ENCODE measurements at regions not wholly inside any gene's neighbourhood (a gene's known extent, or its start where the extent isn't known, plus 50 kb on each side); places are given as distances from the start of the nearest gene placed in this dataset.
A peak's percentile ranks its signal among the peaks of the same experiment; 100 is the strongest.

- Mint-ChIP-seq H3K27me3 (no peaks in the 10 kb centered on the region), H3K27ac (peak overlapping the region in 5 of 7 donors; percentile 19 to 70 (median 51)), H3K9me3 (peaks cover 0 to 21% (median 15%) of the 10 kb centered on the region in 8 donors), H3K36me3 (peaks cover 11 to 24% of the 10 kb centered on the region in 2 donors), H3K4me1 (peaks cover 19 to 36% (median 31%) of the 10 kb centered on the region in 4 donors), H3K4me3 (peak overlapping the region in 2 of 8 donors; percentile 29 to 80)
- H3K36me3 ChIP-seq (ENCODE audit: insufficient read depth, low read length): no peaks in the 10 kb centered on the region
- peaks cover 45% of the 10 kb centered on the region for H3K4me1 ChIP-seq (ENCODE audit: insufficient read depth, low read length)
- no peak overlapping the region for H3K27ac ChIP-seq (ENCODE audit: low read depth, low read length)
- no peaks in the 10 kb centered on the region for H3K27me3 ChIP-seq (ENCODE audit: insufficient read depth, low read length)
- intact Hi-C loops (cut with micrococcal nuclease): no loop called here
- no peak overlapping the region for H3K4me3 ChIP-seq (ENCODE audit: low read length in 2 of 2)
- H3K9me3 ChIP-seq (ENCODE audit: control insufficient read depth in 1 of 2, low read length in 2 of 2): no peaks in the 10 kb centered on the region
- POLR2A ChIA-PET (ENCODE audit: partially characterized antibody): interaction anchor here (1.0 to 2.1 kb wide), 3 partner anchors 8 to 306 kb away, joined by 3 to 13 read pairs (median 4); no protein-coding TSS in a partner anchor
- DNase-seq: no peak
- CTCF ChIA-PET (ENCODE audit: partially characterized antibody): interaction anchor here (1.4 to 1.6 kb wide), 2 partner anchors 47 to 306 kb away, joined by 6 to 7 read pairs; partner anchors contain the start of gene ITGA4
These were observed 171.8 kb downstream of the UBE2E3 start for GRCh38 chr2:181152226-181152625.

GRCh38 chr2:181152701-181153100 is 172.3 kb downstream of the UBE2E3 start:
- no peak overlapping the region for H3K4me3 ChIP-seq (ENCODE audit: low read length in 2 of 2)
- peaks cover 41% of the 10 kb centered on the region for H3K4me1 ChIP-seq (ENCODE audit: insufficient read depth, low read length)
- CTCF ChIA-PET (ENCODE audit: partially characterized antibody): interaction anchor here (0.7 to 1.6 kb wide), 5 partner anchors 11 to 314 kb away, joined by 3 to 7 read pairs (median 5); partner anchors contain the start of gene ITGA4
- DNase-seq: no peak
- no peaks in the 10 kb centered on the region for H3K27me3 ChIP-seq (ENCODE audit: insufficient read depth, low read length)
- peaks cover 0 to 21% (median 15%) of the 10 kb centered on the region in 8 donors for H3K9me3 Mint-ChIP-seq
- peaks cover 19 to 36% (median 30%) of the 10 kb centered on the region in 4 donors for H3K4me1 Mint-ChIP-seq
- no peaks in the 10 kb centered on the region for H3K9me3 ChIP-seq (ENCODE audit: control insufficient read depth in 1 of 2, low read length in 2 of 2)
- no peak overlapping the region for H3K27ac ChIP-seq (ENCODE audit: low read depth, low read length)
- no peaks in the 10 kb centered on the region for H3K27me3 Mint-ChIP-seq
- peaks cover 11 to 27% of the 10 kb centered on the region in 2 donors for H3K36me3 Mint-ChIP-seq
- intact Hi-C loops (cut with micrococcal nuclease): no loop called here
- H3K27ac Mint-ChIP-seq: peak overlapping the region in 5 of 7 donors; percentile 2 to 92 (median 51)
- H3K36me3 ChIP-seq (ENCODE audit: insufficient read depth, low read length): no peaks in the 10 kb centered on the region
- H3K4me3 Mint-ChIP-seq: peak overlapping the region in 3 of 8 donors; percentile 7 to 80 (median 45)
- POLR2A ChIA-PET (ENCODE audit: partially characterized antibody): interaction anchor here (0.8 to 2.1 kb wide), 7 partner anchors 9 to 306 kb away, joined by 3 to 13 read pairs (median 3); no protein-coding TSS in a partner anchor

- peaks cover 19 to 38% of the 10 kb centered on the region in 2 donors for H3K36me3 Mint-ChIP-seq
- peak overlapping the region in 1 of 7 donors; percentile 30 for H3K27ac Mint-ChIP-seq
- DNase-seq: no peak
- H3K4me1 ChIP-seq (ENCODE audit: insufficient read depth, low read length): peaks cover 30% of the 10 kb centered on the region
- H3K4me1 Mint-ChIP-seq: peaks cover 16 to 36% (median 30%) of the 10 kb centered on the region in 4 donors
- H3K36me3 ChIP-seq (ENCODE audit: insufficient read depth, low read length): no peaks in the 10 kb centered on the region
- no peak overlapping the region for H3K4me3 ChIP-seq (ENCODE audit: low read length in 2 of 2)
- no peaks in the 10 kb centered on the region for H3K27me3 ChIP-seq (ENCODE audit: insufficient read depth, low read length)
- H3K27me3 Mint-ChIP-seq: no peaks in the 10 kb centered on the region
- peaks cover 0 to 27% (median 18%) of the 10 kb centered on the region in 8 donors for H3K9me3 Mint-ChIP-seq
- H3K27ac ChIP-seq (ENCODE audit: low read depth, low read length): no peak overlapping the region
- intact Hi-C loops (cut with micrococcal nuclease): no loop called here
- no peak overlapping the region for H3K4me3 Mint-ChIP-seq
- ChIA-PET CTCF (ENCODE audit: partially characterized antibody) (interaction anchor here (1.2 to 1.4 kb wide), 2 partner anchors 12 to 304 kb away, joined by 3 to 6 read pairs; partner anchors contain the start of gene ITGA4), POLR2A (ENCODE audit: partially characterized antibody) (interaction anchor here (1.0 to 2.1 kb wide), 4 partner anchors 8 to 25 kb away, joined by 3 to 13 read pairs (median 7); no protein-coding TSS in a partner anchor)
- H3K9me3 ChIP-seq (ENCODE audit: control insufficient read depth in 1 of 2, low read length in 2 of 2): no peaks in the 10 kb centered on the region
These were observed 173.5 kb downstream of the UBE2E3 start for GRCh38 chr2:181153886-181154285.

GRCh38 chr2:181157326-181157725 is 176.9 kb downstream of the UBE2E3 start:
- no peak overlapping the region for H3K4me3 ChIP-seq (ENCODE audit: low read length in 2 of 2)
- Mint-ChIP-seq H3K4me1 (peaks cover 9 to 26% (median 23%) of the 10 kb centered on the region in 4 donors), H3K36me3 (peaks cover 27 to 41% of the 10 kb centered on the region in 2 donors), H3K27me3 (no peaks in the 10 kb centered on the region), H3K4me3 (no peak overlapping the region), H3K9me3 (peaks cover 0 to 27% (median 19%) of the 10 kb centered on the region in 8 donors), H3K27ac (peak overlapping the region in 1 of 7 donors; percentile 59)
- no peak for DNase-seq
- CTCF ChIA-PET (ENCODE audit: partially characterized antibody): no interaction called here
- H3K27me3 ChIP-seq (ENCODE audit: insufficient read depth, low read length): no peaks in the 10 kb centered on the region
- intact Hi-C loops (cut with micrococcal nuclease): no loop called here
- peaks cover 18% of the 10 kb centered on the region for H3K4me1 ChIP-seq (ENCODE audit: insufficient read depth, low read length)
- H3K36me3 ChIP-seq (ENCODE audit: insufficient read depth, low read length): no peaks in the 10 kb centered on the region
- no peaks in the 10 kb centered on the region for H3K9me3 ChIP-seq (ENCODE audit: control insufficient read depth in 1 of 2, low read length in 2 of 2)
- H3K27ac ChIP-seq (ENCODE audit: low read depth, low read length): no peak overlapping the region
- POLR2A ChIA-PET (ENCODE audit: partially characterized antibody): no interaction called here

- H3K27me3 ChIP-seq (ENCODE audit: insufficient read depth, low read length): no peaks in the 10 kb centered on the region
- Mint-ChIP-seq H3K4me3 (no peak overlapping the region), H3K4me1 (peaks cover 6 to 25% (median 22%) of the 10 kb centered on the region in 4 donors), H3K27me3 (no peaks in the 10 kb centered on the region), H3K9me3 (peaks cover 0 to 27% (median 19%) of the 10 kb centered on the region in 8 donors), H3K27ac (no peak overlapping the region), H3K36me3 (peaks cover 27 to 41% of the 10 kb centered on the region in 2 donors)
- H3K4me3 ChIP-seq (ENCODE audit: low read length in 2 of 2): no peak overlapping the region
- no peaks in the 10 kb centered on the region for H3K9me3 ChIP-seq (ENCODE audit: control insufficient read depth in 1 of 2, low read length in 2 of 2)
- intact Hi-C loops (cut with micrococcal nuclease): no loop called here
- H3K27ac ChIP-seq (ENCODE audit: low read depth, low read length): no peak overlapping the region
- no peaks in the 10 kb centered on the region for H3K36me3 ChIP-seq (ENCODE audit: insufficient read depth, low read length)
- no peak for DNase-seq
- CTCF ChIA-PET (ENCODE audit: partially characterized antibody): no interaction called here
- peaks cover 16% of the 10 kb centered on the region for H3K4me1 ChIP-seq (ENCODE audit: insufficient read depth, low read length)
- POLR2A ChIA-PET (ENCODE audit: partially characterized antibody): interaction anchor here (0.8 to 1.5 kb wide), 3 partner anchors 12 to 303 kb away, joined by 3 to 4 read pairs (median 3); no protein-coding TSS in a partner anchor
These were observed 178.0 kb downstream of the UBE2E3 start for GRCh38 chr2:181158427-181158826.

GRCh38 chr2:181161615-181162014 is 181.2 kb downstream of the UBE2E3 start:
- Mint-ChIP-seq H3K4me3 (no peak overlapping the region), H3K9me3 (peaks cover 2 to 25% (median 16%) of the 10 kb centered on the region in 8 donors), H3K4me1 (peaks cover 23 to 51% (median 43%) of the 10 kb centered on the region in 4 donors), H3K36me3 (peaks cover 27 to 49% of the 10 kb centered on the region in 2 donors), H3K27me3 (no peaks in the 10 kb centered on the region), H3K27ac (peak overlapping the region in 2 of 7 donors; percentile 30 to 64)
- ChIA-PET CTCF (ENCODE audit: partially characterized antibody) (interaction anchor here (1.5 to 2.1 kb wide), 2 partner anchors 15 to 57 kb away, joined by 3 to 7 read pairs; no protein-coding TSS in a partner anchor), POLR2A (ENCODE audit: partially characterized antibody) (interaction anchor here (1.6 to 1.7 kb wide), 2 partner anchors 32 to 296 kb away, joined by 3 to 6 read pairs; partner anchors contain the start of gene ITGA4)
- H3K4me3 ChIP-seq (ENCODE audit: low read length in 2 of 2): no peak overlapping the region
- no peaks in the 10 kb centered on the region for H3K36me3 ChIP-seq (ENCODE audit: insufficient read depth, low read length)
- H3K9me3 ChIP-seq (ENCODE audit: control insufficient read depth in 1 of 2, low read length in 2 of 2): no peaks in the 10 kb centered on the region
- intact Hi-C loops (cut with micrococcal nuclease): no loop called here
- no peaks in the 10 kb centered on the region for H3K27me3 ChIP-seq (ENCODE audit: insufficient read depth, low read length)
- H3K27ac ChIP-seq (ENCODE audit: low read depth, low read length): no peak overlapping the region
- H3K4me1 ChIP-seq (ENCODE audit: insufficient read depth, low read length): peaks cover 38% of the 10 kb centered on the region
- no peak for DNase-seq

- H3K27me3 Mint-ChIP-seq: no peaks in the 10 kb centered on the region
These were observed 182.7 kb downstream of the UBE2E3 start for GRCh38 chr2:181163139-181163538.

More at GRCh38 chr2:181163139-181163538, 182.7 kb downstream of the UBE2E3 start:
- intact Hi-C loops (cut with micrococcal nuclease): no loop called here
- CTCF ChIA-PET (ENCODE audit: partially characterized antibody): interaction anchor here (1.5 to 2.1 kb wide), 2 partner anchors 17 to 58 kb away, joined by 3 to 7 read pairs; no protein-coding TSS in a partner anchor
- Histone ChIP-seq H3K9me3 (ENCODE audit: control insufficient read depth in 1 of 2, low read length in 2 of 2) (no peaks in the 10 kb centered on the region), H3K27me3 (ENCODE audit: insufficient read depth, low read length) (no peaks in the 10 kb centered on the region), H3K4me1 (ENCODE audit: insufficient read depth, low read length) (peaks cover 38% of the 10 kb centered on the region), H3K36me3 (ENCODE audit: insufficient read depth, low read length) (no peaks in the 10 kb centered on the region), H3K4me3 (ENCODE audit: low read length in 2 of 2) (no peak overlapping the region), H3K27ac (ENCODE audit: low read depth, low read length) (peak overlapping the region; percentile 28)
- Mint-ChIP-seq H3K4me1 (peaks cover 23 to 58% (median 46%) of the 10 kb centered on the region in 4 donors), H3K9me3 (peaks cover 6 to 33% (median 22%) of the 10 kb centered on the region in 8 donors), H3K4me3 (peak overlapping the region in 7 of 8 donors; percentile 48 to 73 (median 68)), H3K36me3 (peaks cover 28 to 47% of the 10 kb centered on the region in 2 donors), H3K27ac (peak overlapping the region; percentile 39 to 96 (median 83))
- DNase-seq: peak in 4 of 5 donors; percentile 32 to 53 (median 40)
- POLR2A ChIA-PET (ENCODE audit: partially characterized antibody): interaction anchor here (1.0 to 1.7 kb wide), 6 partner anchors 14 to 294 kb away, joined by 3 to 6 read pairs (median 4); partner anchors contain the start of gene ITGA4

All from CD4-positive, alpha-beta memory T cell (primary cell).